Endothelial cell (in vitro differentiated cells): ENCODE measurements at regions not wholly inside any gene's neighbourhood (a gene's known extent, or its start where the extent isn't known, plus 50 kb on each side); places are given as distances from the start of the nearest gene placed in this dataset.

Experiments used
- DNase-seq: peaks from one replicate; pipeline ENCODE4 v3.0.0; 2021; ENCODE audit warnings: low spot score
- H3K27ac Mint-ChIP-seq: one replicate; pipeline ENCODE4 v1.8.0; 2021; ENCODE audit warnings: mixed read lengths, inconsistent platforms; ENCODE audit not compliant: unreplicated experiment
- H3K27me3 Mint-ChIP-seq: one replicate; pipeline ENCODE4 v1.8.0; 2021; ENCODE audit warnings: mild to moderate bottlenecking, moderate library complexity, mixed read lengths, inconsistent platforms; ENCODE audit not compliant: unreplicated experiment
- H3K36me3 Mint-ChIP-seq: one replicate; pipeline ENCODE4 v1.8.0; 2021; ENCODE audit warnings: mild to moderate bottlenecking, low read depth, mixed read lengths, inconsistent platforms; ENCODE audit not compliant: unreplicated experiment
- H3K4me1 Mint-ChIP-seq: one replicate; pipeline ENCODE4 v1.8.0; 2021; ENCODE audit warnings: mild to moderate bottlenecking, mixed read lengths, inconsistent platforms; ENCODE audit not compliant: unreplicated experiment
- H3K4me3 Mint-ChIP-seq: one replicate; pipeline ENCODE4 v1.8.0; 2021; ENCODE audit warnings: mild to moderate bottlenecking, mixed read lengths, inconsistent platforms; ENCODE audit not compliant: unreplicated experiment
- H3K9me3 Mint-ChIP-seq: one replicate; pipeline ENCODE4 v1.8.0; 2021; ENCODE audit warnings: mixed read lengths, inconsistent platforms; ENCODE audit not compliant: unreplicated experiment
- CTCF ChIP-seq: fragments of 200-600 bp; sonication (generic); IDR thresholded peaks from one replicate; pipeline ENCODE4 v1.5.0; 2021; ENCODE audit warnings: antibody characterized with exemption; ENCODE audit not compliant: unreplicated experiment

- H3K4me1 Mint-ChIP-seq, result no peaks in the 10 kb centered on the region
- DNase-seq, result no peak
- H3K36me3 Mint-ChIP-seq, result no peaks in the 10 kb centered on the region
- TF ChIP-seq CTCF, result no peak
- H3K27ac Mint-ChIP-seq, result no peak overlapping the region
- H3K9me3 Mint-ChIP-seq, result no peaks in the 10 kb centered on the region
- H3K4me3 Mint-ChIP-seq, result no peak overlapping the region
- H3K27me3 Mint-ChIP-seq, result no peaks in the 10 kb centered on the region
These were observed 255.9 kb downstream of the TXNL1 start for GRCh38 chr18:56382541-56382940.

GRCh38 chr18:56381196-56381595 is 257.2 kb downstream of the TXNL1 start:
- Mint-ChIP-seq H3K9me3 (no peaks in the 10 kb centered on the region), H3K4me3 (no peak overlapping the region), H3K36me3 (no peaks in the 10 kb centered on the region), H3K4me1 (no peaks in the 10 kb centered on the region), H3K27me3 (no peaks in the 10 kb centered on the region), H3K27ac (no peak overlapping the region)
- no peak for DNase-seq
- no peak for TF ChIP-seq CTCF

- no peak for TF ChIP-seq CTCF
- DNase-seq, result no peak
- Mint-ChIP-seq H3K4me3 (no peak overlapping the region), H3K27ac (no peak overlapping the region), H3K27me3 (no peaks in the 10 kb centered on the region), H3K36me3 (no peaks in the 10 kb centered on the region), H3K4me1 (no peaks in the 10 kb centered on the region), H3K9me3 (no peaks in the 10 kb centered on the region)
These were observed 257.7 kb downstream of the TXNL1 start for GRCh38 chr18:56380685-56381084.

GRCh38 chr18:56379256-56379655 is 259.1 kb downstream of the TXNL1 start:
- Mint-ChIP-seq H3K4me3 (no peak overlapping the region), H3K9me3 (no peaks in the 10 kb centered on the region), H3K27me3 (no peaks in the 10 kb centered on the region), H3K4me1 (no peaks in the 10 kb centered on the region), H3K27ac (no peak overlapping the region), H3K36me3 (no peaks in the 10 kb centered on the region)
- TF ChIP-seq CTCF, result no peak
- DNase-seq, result no peak

GRCh38 chr18:56377231-56377630 is 261.2 kb downstream of the TXNL1 start:
- H3K27ac Mint-ChIP-seq, result no peak overlapping the region

More at GRCh38 chr18:56377231-56377630, 261.2 kb downstream of the TXNL1 start:
- Mint-ChIP-seq H3K36me3 (no peaks in the 10 kb centered on the region), H3K4me1 (no peaks in the 10 kb centered on the region), H3K4me3 (no peak overlapping the region), H3K27me3 (no peaks in the 10 kb centered on the region), H3K9me3 (no peaks in the 10 kb centered on the region)
- DNase-seq, result no peak
- TF ChIP-seq CTCF, result no peak
